ENCODE measurements at regions not wholly inside any gene's neighbourhood (a gene's known extent, or its start where the extent isn't known, plus 50 kb on each side); places are given as distances from the start of the nearest gene placed in this dataset.

- DNase-seq = no peak
These were observed 190.1 kb downstream of the TTC32 start for GRCh38 chr2:19711470-19712372.

GRCh38 chr2:19710230-19710629, 191.6 kb downstream of the TTC32 start:
- DNase-seq = no peak

- no peak for DNase-seq
These were observed 192.2 kb downstream of the TTC32 start for GRCh38 chr2:19709553-19709952.

- no peak for DNase-seq
These were observed 193.0 kb downstream of the TTC32 start for GRCh38 chr2:19708776-19709175.

GRCh38 chr2:19706332-19706731, 195.5 kb downstream of the TTC32 start:
- no peak for DNase-seq

GRCh38 chr2:19702267-19702666, 199.5 kb downstream of the TTC32 start:
- DNase-seq = no peak

- no peak for DNase-seq
These were observed 200.8 kb downstream of the TTC32 start for GRCh38 chr2:19700861-19701585.

- no peak for DNase-seq
These were observed 204.7 kb downstream of the TTC32 start for GRCh38 chr2:19697131-19697530.

- no peak for DNase-seq
These were observed 206.1 kb downstream of the TTC32 start for GRCh38 chr2:19695706-19696105.

- no peak for DNase-seq
These were observed 209.9 kb downstream of the TTC32 start for GRCh38 chr2:19691892-19692291.

GRCh38 chr2:19690429-19690828, 211.4 kb downstream of the TTC32 start:
- no peak for DNase-seq

GRCh38 chr2:19689646-19690168, 212.1 kb downstream of the TTC32 start:
- DNase-seq = no peak

GRCh38 chr2:19688059-19688458, 213.7 kb downstream of the TTC32 start:
- no peak for DNase-seq

GRCh38 chr2:19687017-19687659, 214.6 kb downstream of the TTC32 start:
- no peak for DNase-seq

- no peak for DNase-seq
These were observed 215.3 kb downstream of the TTC32 start for GRCh38 chr2:19686439-19686838.

GRCh38 chr2:19685731-19686130, 216.1 kb downstream of the TTC32 start:
- no peak for DNase-seq

- DNase-seq = no peak
These were observed 217.3 kb downstream of the TTC32 start for GRCh38 chr2:19684516-19684915.

GRCh38 chr2:19683556-19683955, 218.2 kb downstream of the TTC32 start:
- no peak for DNase-seq

- DNase-seq = no peak
These were observed 219.3 kb downstream of the TTC32 start for GRCh38 chr2:19682493-19682892.

GRCh38 chr2:19677825-19678518, 223.8 kb downstream of the TTC32 start:
- no peak for DNase-seq

- no peak for DNase-seq
These were observed 224.5 kb downstream of the TTC32 start for GRCh38 chr2:19677215-19677777.

- no peak for DNase-seq
These were observed 225.0 kb downstream of the TTC32 start for GRCh38 chr2:19676770-19677169.

Measured in CD4-positive, alpha-beta T cell treated with Interleukin-17A for 1 hour (primary cell).